ENCODE measurements at regions not wholly inside any gene's neighbourhood (a gene's known extent, or its start where the extent isn't known, plus 50 kb on each side); places are given as distances from the start of the nearest gene placed in this dataset.

- no peak for TF ChIP-seq CTCF (IDR thresholded peaks at IDR 0.05; ENCODE audit: extremely low read depth, missing control alignments)
- DNase-seq (ENCODE audit: low spot score), result no peak
These were observed 402.0 kb upstream of the ZWINT start for GRCh38 chr10:56763090-56763489.

DNA sequence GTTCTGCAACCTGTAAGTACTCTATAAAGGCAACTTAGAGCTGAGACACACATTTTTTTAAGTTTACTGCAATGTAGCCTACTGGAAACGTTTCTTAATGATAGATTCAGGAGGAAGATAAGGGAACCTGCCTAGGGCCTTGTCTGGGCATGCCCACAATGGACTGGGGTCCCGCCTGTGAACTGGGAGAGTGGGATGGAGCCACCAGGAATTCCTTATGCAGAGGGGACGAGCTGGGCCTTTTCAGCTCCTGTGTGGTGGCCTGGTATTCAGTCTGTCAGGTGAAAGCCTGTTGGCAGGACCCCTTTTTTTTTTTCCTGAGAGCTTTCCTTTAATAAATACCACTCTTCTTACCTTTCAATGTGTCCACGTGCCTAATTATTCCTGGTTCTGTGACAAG is 384.4 kb upstream of the ZWINT start:
- DNase-seq (ENCODE audit: low spot score), result no peak
- TF ChIP-seq CTCF (IDR thresholded peaks at IDR 0.05; ENCODE audit: extremely low read depth, missing control alignments), result no peak

DNA sequence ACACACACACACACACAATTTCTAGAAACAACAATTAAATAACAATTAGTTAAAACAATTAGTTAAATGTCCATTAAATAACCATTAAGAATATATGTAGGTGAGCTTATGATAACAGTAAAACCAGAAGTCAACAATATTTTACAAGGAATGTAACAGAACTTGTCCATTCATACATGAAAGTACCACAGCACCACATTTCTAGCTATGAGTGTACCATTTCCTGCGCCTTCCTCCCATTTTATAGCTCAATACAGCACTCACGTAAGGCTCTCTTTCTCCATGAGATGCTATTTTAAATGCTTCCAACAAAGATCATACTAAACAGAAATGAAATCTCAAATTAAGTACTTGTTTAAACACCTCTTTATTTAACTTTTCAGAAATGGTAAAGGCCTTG is 367.3 kb upstream of the ZWINT start:
- DNase-seq (ENCODE audit: low spot score), result no peak
- TF ChIP-seq CTCF (IDR thresholded peaks at IDR 0.05; ENCODE audit: extremely low read depth, missing control alignments), result no peak

DNA sequence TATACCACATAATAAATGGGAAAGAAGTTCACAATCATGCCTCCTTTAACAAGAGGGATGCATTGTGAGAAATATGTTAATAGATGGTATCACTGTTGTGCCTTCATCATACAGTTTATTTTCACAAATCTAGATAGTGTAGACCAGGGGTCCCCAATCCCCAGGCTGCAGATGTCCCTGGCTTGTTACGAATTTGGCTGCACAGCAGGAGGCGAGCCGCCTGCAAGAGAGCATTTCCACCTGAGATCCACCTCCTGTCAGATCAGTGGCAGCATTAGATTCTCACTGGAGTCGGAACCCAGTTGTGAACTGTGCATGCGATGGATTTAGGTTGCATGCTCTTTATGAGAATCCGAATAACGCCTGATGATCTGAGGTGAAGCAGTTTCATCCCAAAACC is 361.9 kb upstream of the ZWINT start:
- no peak for TF ChIP-seq CTCF (IDR thresholded peaks at IDR 0.05; ENCODE audit: extremely low read depth, missing control alignments)
- DNase-seq (ENCODE audit: low spot score), result no peak

DNA sequence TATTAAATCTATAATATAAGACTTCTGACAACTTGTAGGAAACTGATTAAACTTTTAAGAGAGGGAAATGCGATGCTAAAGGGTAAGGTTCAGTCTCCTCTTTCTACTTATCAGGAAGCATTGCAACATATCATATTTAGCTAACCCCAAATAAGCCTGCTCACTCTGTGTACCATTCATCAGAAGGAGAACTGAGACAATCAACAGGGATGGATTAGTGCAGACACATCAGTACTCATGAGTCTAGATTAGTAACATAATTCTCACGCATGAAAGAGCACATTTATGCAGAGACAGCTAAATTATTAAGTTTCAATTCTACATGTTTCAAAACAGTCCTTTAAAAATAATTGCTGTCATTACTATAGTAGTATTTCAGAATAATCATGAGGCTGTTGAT is 354.2 kb upstream of the ZWINT start:
- no peak for TF ChIP-seq CTCF (IDR thresholded peaks at IDR 0.05; ENCODE audit: extremely low read depth, missing control alignments)

DNA sequence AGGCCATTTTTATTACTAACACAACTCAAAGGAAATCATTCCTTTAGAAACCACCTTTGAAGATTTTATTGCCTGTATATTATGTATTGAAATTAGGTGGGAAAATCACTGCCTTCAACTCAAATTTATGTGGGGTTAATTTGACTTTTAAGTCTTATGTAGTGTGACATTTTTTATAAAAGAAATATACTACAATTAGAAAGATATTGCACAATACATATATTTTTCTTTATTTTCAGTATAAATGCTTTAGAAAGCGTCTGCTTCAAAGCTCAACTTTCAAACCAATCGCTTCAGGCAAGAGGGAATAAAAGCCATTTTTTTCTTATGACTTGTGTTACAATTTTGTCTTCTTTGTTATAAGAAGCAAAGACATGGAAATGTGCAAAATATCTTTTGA is 337.4 kb upstream of the ZWINT start:
- DNase-seq (ENCODE audit: low spot score), result no peak
- no peak for TF ChIP-seq CTCF (IDR thresholded peaks at IDR 0.05; ENCODE audit: extremely low read depth, missing control alignments)

More for the DNA sequence above, 354.2 kb upstream of the ZWINT start:
- no peak for DNase-seq (ENCODE audit: low spot score)

DNA sequence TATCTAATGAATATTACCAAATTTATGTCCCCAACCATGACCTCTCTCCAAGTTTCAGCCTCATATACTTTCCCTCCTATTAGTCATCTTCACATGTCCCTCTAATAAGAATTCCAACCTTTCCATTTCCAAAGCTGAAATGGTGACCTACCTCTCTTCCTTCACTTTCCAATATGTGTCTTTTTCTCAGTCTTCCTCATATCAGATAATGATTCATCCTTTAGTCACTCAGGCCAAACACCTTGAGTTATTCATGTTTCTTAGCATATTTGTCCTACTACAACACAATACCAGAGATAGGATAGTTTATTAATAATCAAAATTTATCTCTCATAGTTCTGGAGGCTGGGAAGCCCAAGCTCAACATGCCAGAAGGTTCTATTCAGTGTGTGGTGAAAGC is 318.5 kb upstream of the ZWINT start:
- DNase-seq (ENCODE audit: low spot score), result no peak
- TF ChIP-seq CTCF (IDR thresholded peaks at IDR 0.05; ENCODE audit: extremely low read depth, missing control alignments), result no peak
